ENCODE measurements at regions not wholly inside any gene's neighbourhood (a gene's known extent, or its start where the extent isn't known, plus 50 kb on each side); places are given as distances from the start of the nearest gene placed in this dataset.

DNA sequence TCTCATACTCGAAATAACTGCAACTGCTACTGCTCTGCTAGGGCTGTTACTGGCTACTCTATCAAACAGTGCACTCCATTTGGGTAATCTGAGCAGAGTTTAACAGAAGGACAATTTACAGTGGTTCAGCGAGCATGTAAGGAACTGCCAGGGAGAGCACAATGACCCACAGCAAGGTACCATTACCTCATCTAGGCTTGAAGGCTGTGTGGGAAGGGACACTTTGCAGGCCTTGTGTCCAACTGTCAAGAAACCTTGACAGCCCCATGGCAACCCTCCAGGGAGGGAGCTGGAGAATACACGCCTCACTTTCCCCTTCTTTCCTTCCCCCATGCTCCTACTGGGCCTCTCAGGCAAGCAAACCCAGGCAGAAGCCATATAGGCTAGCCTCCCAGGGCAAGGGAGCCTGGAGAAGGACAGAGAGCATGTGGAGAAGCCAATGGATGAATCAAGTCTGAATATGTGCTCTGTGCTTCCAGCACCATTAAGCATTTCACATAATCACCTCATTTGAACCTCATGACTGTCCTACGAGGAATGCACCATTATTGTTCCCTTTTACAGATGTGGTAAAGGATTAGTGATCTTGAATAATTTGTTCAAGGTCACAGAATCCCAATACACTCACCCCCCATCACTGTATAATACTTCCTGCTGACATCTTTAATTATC is 49.9 kb upstream of the JAK2 start:
- no peaks in the 10 kb centered on the region for H3K36me3 ChIP-seq (replicated peaks; ENCODE audit: low read depth, low read length)
- no peaks in the 10 kb centered on the region for H3K9me3 ChIP-seq (ENCODE audit: insufficient read depth, low read length)
- no peak overlapping the region for H3K4me3 ChIP-seq (ENCODE audit: low read length)
- TF ChIP-seq EZH2phosphoT487 (IDR thresholded peaks at IDR 0.05; ENCODE audit: low read depth), result no peak
- TF ChIP-seq, protein P1, sequence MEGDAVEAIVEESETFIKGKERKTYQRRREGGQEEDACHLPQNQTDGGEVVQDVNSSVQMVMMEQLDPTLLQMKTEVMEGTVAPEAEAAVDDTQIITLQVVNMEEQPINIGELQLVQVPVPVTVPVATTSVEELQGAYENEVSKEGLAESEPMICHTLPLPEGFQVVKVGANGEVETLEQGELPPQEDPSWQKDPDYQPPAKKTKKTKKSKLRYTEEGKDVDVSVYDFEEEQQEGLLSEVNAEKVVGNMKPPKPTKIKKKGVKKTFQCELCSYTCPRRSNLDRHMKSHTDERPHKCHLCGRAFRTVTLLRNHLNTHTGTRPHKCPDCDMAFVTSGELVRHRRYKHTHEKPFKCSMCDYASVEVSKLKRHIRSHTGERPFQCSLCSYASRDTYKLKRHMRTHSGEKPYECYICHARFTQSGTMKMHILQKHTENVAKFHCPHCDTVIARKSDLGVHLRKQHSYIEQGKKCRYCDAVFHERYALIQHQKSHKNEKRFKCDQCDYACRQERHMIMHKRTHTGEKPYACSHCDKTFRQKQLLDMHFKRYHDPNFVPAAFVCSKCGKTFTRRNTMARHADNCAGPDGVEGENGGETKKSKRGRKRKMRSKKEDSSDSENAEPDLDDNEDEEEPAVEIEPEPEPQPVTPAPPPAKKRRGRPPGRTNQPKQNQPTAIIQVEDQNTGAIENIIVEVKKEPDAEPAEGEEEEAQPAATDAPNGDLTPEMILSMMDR (IDR thresholded peaks at IDR 0.05; ENCODE audit: low read depth, low read length), result no peak
- H3K9ac ChIP-seq (ENCODE audit: low read length), result no peak overlapping the region
- H3K4me2 ChIP-seq (ENCODE audit: low read length), result no peak overlapping the region
- H3K27ac ChIP-seq (ENCODE audit: low read length), result no peak overlapping the region
- no peak overlapping the region for H2AFZ ChIP-seq (ENCODE audit: low read depth, low read length)
- no peaks in the 10 kb centered on the region for H3K79me2 ChIP-seq (ENCODE audit: low read length)
- no peaks in the 10 kb centered on the region for H4K20me1 ChIP-seq (ENCODE audit: insufficient read depth, low read length)
- H3K27me3 ChIP-seq (ENCODE audit: low read depth, low read length), result no peaks in the 10 kb centered on the region
- H3K4me1 ChIP-seq (ENCODE audit: low read length), result peaks cover 43% of the 10 kb centered on the region
